ENCODE measurements at regions not wholly inside any gene's neighbourhood (a gene's known extent, or its start where the extent isn't known, plus 50 kb on each side); places are given as distances from the start of the nearest gene placed in this dataset.

DNA sequence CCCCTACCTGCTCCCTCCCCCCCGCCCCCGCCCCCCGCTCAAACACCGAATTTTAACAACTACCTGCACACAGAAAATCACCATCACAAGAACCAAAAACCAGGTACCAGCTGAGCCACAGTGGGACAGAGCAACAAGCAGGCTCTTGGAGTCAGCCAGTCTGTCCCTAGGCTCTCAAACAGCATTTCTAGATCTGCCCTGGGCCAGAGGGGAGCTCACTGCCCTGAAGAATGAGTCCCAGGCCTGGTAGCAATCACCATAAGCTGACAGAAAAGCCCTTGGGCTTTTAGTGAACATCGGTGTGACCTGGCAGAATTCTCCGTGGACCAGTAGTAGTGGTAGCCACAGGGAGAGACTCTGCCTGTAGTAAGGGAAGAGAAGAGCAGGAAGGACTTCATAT, 58.3 kb downstream of the C11orf87 start:
- no peak for DNase-seq (ENCODE audit: insufficient read length, low spot score)
- no peak for TF ChIP-seq CTCF (IDR thresholded peaks at IDR 0.05; ENCODE audit: insufficient read depth, missing control alignments)
- no peak for FAIRE-seq

GRCh38 chr11:109486129-109486528, 64.1 kb downstream of the C11orf87 start:
- no peak for DNase-seq (ENCODE audit: insufficient read length, low spot score)
- FAIRE-seq = no peak
- no peak for TF ChIP-seq CTCF (IDR thresholded peaks at IDR 0.05; ENCODE audit: insufficient read depth, missing control alignments)

DNA sequence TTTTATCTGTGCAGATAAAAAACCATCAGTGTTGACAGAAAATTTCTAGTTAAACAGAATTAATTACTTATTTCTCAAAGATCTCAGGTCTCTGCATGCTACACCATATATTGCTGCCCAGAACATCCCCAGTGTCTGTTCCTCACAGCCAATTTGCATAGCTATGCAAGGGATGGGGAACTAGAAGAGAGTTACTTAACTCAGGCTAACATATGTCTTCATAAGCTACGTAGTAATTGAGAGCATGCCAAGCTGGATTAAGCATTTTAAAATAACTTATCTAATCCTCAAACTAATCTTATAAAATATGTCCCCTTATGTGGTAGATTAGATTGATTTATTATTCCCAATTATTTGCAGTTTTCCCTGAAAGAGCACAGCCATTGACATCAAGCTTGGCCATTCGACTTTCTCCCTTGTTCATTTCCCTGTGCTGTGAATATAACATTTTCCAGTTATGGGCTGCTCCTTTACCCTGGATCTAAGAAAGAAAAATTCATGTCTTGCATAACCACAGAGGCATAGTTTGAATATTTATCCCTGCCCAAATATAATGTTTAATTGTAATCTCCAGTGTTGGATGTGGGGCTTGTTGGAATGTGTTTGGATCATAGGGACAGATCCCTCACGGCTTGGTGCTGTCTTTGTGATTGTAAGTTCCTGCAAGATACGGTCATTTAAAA, 69.1 kb downstream of the C11orf87 start:
- FAIRE-seq (peak; percentile 89), DNase-seq (ENCODE audit: insufficient read length, low spot score) (no peak)
- TF ChIP-seq CTCF (IDR thresholded peaks at IDR 0.05; ENCODE audit: insufficient read depth, missing control alignments) = no peak

- DNase-seq (ENCODE audit: insufficient read length, low spot score) (no peak), FAIRE-seq (no peak)
- no peak for TF ChIP-seq CTCF (IDR thresholded peaks at IDR 0.05; ENCODE audit: insufficient read depth, missing control alignments)
Measured at GRCh38 chr11:109506115-109506514, 84.1 kb downstream of the C11orf87 start.

- no peak for TF ChIP-seq CTCF (IDR thresholded peaks at IDR 0.05; ENCODE audit: insufficient read depth, missing control alignments)
- DNase-seq (ENCODE audit: insufficient read length, low spot score) (no peak), FAIRE-seq (no peak)
Measured at GRCh38 chr11:109507331-109507730, 85.3 kb downstream of the C11orf87 start.

DNA sequence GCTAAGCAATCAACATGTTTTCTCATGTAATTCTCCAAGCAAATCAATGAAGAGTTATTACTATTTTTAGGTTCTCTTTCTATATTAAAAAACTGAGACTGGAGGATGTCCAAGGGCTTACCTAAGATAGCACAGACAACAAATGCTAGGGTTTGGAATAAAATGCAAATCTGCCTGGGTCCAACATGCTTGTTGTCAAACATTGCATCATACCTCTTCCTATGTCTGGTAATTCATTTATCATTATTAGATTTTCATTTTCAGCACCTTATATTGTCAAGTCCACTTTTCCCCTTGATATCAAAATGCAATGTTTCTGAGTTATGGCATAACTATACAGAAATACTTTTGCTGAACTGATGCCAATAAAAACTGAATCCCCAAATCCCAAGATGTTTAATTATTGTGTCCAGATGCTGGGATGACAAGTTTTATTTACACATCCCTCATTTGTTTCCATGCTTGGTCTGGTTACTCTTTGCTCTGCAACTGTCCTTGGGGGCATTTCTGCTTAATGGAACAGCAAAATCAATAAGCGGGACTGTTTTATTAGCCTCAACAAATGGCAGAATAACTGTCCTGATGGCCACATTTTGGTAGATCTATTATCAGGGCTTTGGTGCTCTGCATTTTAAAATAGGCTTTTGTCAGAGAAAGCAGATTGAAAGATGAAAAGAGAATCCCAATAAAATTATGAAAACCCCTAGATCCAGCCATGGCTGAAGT, 86.0 kb downstream of the C11orf87 start:
- no peak for DNase-seq (ENCODE audit: insufficient read length, low spot score)
- FAIRE-seq = no peak

More for the DNA sequence above, 86.0 kb downstream of the C11orf87 start:
- no peak for TF ChIP-seq CTCF (IDR thresholded peaks at IDR 0.05; ENCODE audit: insufficient read depth, missing control alignments)
